ENCODE measurements at regions not wholly inside any gene's neighbourhood (a gene's known extent, or its start where the extent isn't known, plus 50 kb on each side); places are given as distances from the start of the nearest gene placed in this dataset.

- no peaks in the 10 kb centered on the region for H3K4me1 ChIP-seq (ENCODE audit: insufficient read depth, low read length)
- H3K9ac ChIP-seq (ENCODE audit: low read length): no peak overlapping the region
- no peaks in the 10 kb centered on the region for H3K27me3 ChIP-seq (ENCODE audit: control insufficient read depth in 1 of 2, insufficient read depth in 2 of 2, low read length in 2 of 2)
- H3K36me3 ChIP-seq (ENCODE audit: insufficient read depth, low read length): no peaks in the 10 kb centered on the region
- H3K27ac ChIP-seq (ENCODE audit: low read depth, low read length): no peak overlapping the region
- H3K9me3 ChIP-seq (ENCODE audit: low read length): no peaks in the 10 kb centered on the region
- no peak overlapping the region for H3K4me3 ChIP-seq (ENCODE audit: low read depth in 1 of 2, low read length in 2 of 2)
Observed at GRCh38 chr5:92800365-92800764, 780.7 kb downstream of the NR2F1-AS1 start.

DNA sequence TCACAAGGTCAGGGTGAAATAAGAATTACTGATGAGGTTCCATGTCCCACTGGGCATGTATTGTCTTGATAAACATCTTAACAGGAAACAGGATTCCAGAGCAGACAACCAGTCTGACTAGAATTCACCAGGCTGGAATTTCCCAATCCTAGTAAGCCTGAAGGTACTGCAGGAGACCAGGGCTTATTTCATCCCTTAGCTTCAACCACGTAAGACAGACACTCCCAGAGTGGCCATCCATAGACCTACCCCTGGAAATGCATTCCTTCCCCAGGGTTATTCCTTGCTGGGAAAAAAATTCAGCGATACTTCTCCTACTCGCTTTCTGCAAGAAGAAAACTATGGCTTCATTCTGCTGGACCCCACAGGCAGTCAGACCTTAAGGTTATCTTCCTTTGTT is 785.4 kb downstream of the NR2F1-AS1 start:
- no peaks in the 10 kb centered on the region for H3K4me1 ChIP-seq (ENCODE audit: insufficient read depth, low read length)
- no peak overlapping the region for H3K4me3 ChIP-seq (ENCODE audit: low read depth in 1 of 2, low read length in 2 of 2)
- no peak overlapping the region for H3K27ac ChIP-seq (ENCODE audit: low read depth, low read length)
- no peaks in the 10 kb centered on the region for H3K9me3 ChIP-seq (ENCODE audit: low read length)
- H3K27me3 ChIP-seq (ENCODE audit: control insufficient read depth in 1 of 2, insufficient read depth in 2 of 2, low read length in 2 of 2): no peaks in the 10 kb centered on the region
- no peaks in the 10 kb centered on the region for H3K36me3 ChIP-seq (ENCODE audit: insufficient read depth, low read length)
- H3K9ac ChIP-seq (ENCODE audit: low read length): no peak overlapping the region

- Histone ChIP-seq H3K27ac (ENCODE audit: low read depth, low read length) (no peak overlapping the region), H3K9me3 (ENCODE audit: low read length) (no peaks in the 10 kb centered on the region), H3K27me3 (ENCODE audit: control insufficient read depth in 1 of 2, insufficient read depth in 2 of 2, low read length in 2 of 2) (no peaks in the 10 kb centered on the region), H3K4me3 (ENCODE audit: low read depth in 1 of 2, low read length in 2 of 2) (no peak overlapping the region), H3K4me1 (ENCODE audit: insufficient read depth, low read length) (no peaks in the 10 kb centered on the region), H3K9ac (ENCODE audit: low read length) (no peak overlapping the region), H3K36me3 (ENCODE audit: insufficient read depth, low read length) (no peaks in the 10 kb centered on the region)
Observed at GRCh38 chr5:92780057-92780456, 801.0 kb downstream of the NR2F1-AS1 start.

DNA sequence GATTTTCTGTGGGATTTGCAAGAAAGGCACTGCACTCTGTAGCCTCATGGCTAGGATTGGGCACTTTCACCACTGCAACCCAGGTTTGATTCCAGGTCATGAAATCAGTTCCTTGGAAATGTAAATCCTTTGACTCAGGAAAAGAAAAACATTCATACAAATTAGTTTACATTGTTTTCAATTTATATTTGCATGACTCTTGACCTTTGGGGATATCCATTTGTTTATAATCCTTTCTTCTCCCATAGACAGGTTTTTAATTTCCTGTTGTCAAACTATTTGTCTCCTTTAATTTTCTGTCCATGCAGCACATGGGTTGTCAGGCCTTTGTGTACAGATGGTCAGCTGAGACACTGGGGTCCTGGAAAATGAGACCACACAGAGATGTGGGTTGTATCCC is 801.5 kb downstream of the NR2F1-AS1 start:
- Histone ChIP-seq H3K4me1 (ENCODE audit: insufficient read depth, low read length) (no peaks in the 10 kb centered on the region), H3K9ac (ENCODE audit: low read length) (no peak overlapping the region), H3K9me3 (ENCODE audit: low read length) (no peaks in the 10 kb centered on the region), H3K27me3 (ENCODE audit: control insufficient read depth in 1 of 2, insufficient read depth in 2 of 2, low read length in 2 of 2) (no peaks in the 10 kb centered on the region), H3K36me3 (ENCODE audit: insufficient read depth, low read length) (no peaks in the 10 kb centered on the region), H3K4me3 (ENCODE audit: low read depth in 1 of 2, low read length in 2 of 2) (no peak overlapping the region), H3K27ac (ENCODE audit: low read depth, low read length) (no peak overlapping the region)

GRCh38 chr5:92778261-92778660 is 802.8 kb downstream of the NR2F1-AS1 start:
- H3K9me3 ChIP-seq (ENCODE audit: low read length): no peaks in the 10 kb centered on the region
- no peaks in the 10 kb centered on the region for H3K27me3 ChIP-seq (ENCODE audit: control insufficient read depth in 1 of 2, insufficient read depth in 2 of 2, low read length in 2 of 2)
- H3K4me3 ChIP-seq (ENCODE audit: low read depth in 1 of 2, low read length in 2 of 2): no peak overlapping the region
- no peak overlapping the region for H3K27ac ChIP-seq (ENCODE audit: low read depth, low read length)
- H3K36me3 ChIP-seq (ENCODE audit: insufficient read depth, low read length): no peaks in the 10 kb centered on the region
- no peaks in the 10 kb centered on the region for H3K4me1 ChIP-seq (ENCODE audit: insufficient read depth, low read length)
- no peak overlapping the region for H3K9ac ChIP-seq (ENCODE audit: low read length)

GRCh38 chr5:92777421-92777820 is 803.6 kb downstream of the NR2F1-AS1 start:
- no peak overlapping the region for H3K4me3 ChIP-seq (ENCODE audit: low read depth in 1 of 2, low read length in 2 of 2)
- no peaks in the 10 kb centered on the region for H3K27me3 ChIP-seq (ENCODE audit: control insufficient read depth in 1 of 2, insufficient read depth in 2 of 2, low read length in 2 of 2)
- H3K9me3 ChIP-seq (ENCODE audit: low read length): no peaks in the 10 kb centered on the region
- H3K27ac ChIP-seq (ENCODE audit: low read depth, low read length): no peak overlapping the region
- no peak overlapping the region for H3K9ac ChIP-seq (ENCODE audit: low read length)
- H3K4me1 ChIP-seq (ENCODE audit: insufficient read depth, low read length): no peaks in the 10 kb centered on the region
- H3K36me3 ChIP-seq (ENCODE audit: insufficient read depth, low read length): no peaks in the 10 kb centered on the region

- Histone ChIP-seq H3K27ac (ENCODE audit: low read depth, low read length) (no peak overlapping the region), H3K4me3 (ENCODE audit: low read depth in 1 of 2, low read length in 2 of 2) (no peak overlapping the region)
Observed at GRCh38 chr5:92775711-92776615, 805.1 kb downstream of the NR2F1-AS1 start.

GRCh38 chr5:92769978-92770377 is 811.0 kb downstream of the NR2F1-AS1 start:
- Histone ChIP-seq H3K4me3 (ENCODE audit: low read depth in 1 of 2, low read length in 2 of 2) (no peak overlapping the region), H3K9me3 (ENCODE audit: low read length) (no peaks in the 10 kb centered on the region), H3K27me3 (ENCODE audit: control insufficient read depth in 1 of 2, insufficient read depth in 2 of 2, low read length in 2 of 2) (no peaks in the 10 kb centered on the region), H3K4me1 (ENCODE audit: insufficient read depth, low read length) (no peaks in the 10 kb centered on the region), H3K27ac (ENCODE audit: low read depth, low read length) (no peak overlapping the region), H3K9ac (ENCODE audit: low read length) (no peak overlapping the region), H3K36me3 (ENCODE audit: insufficient read depth, low read length) (no peaks in the 10 kb centered on the region)

More at GRCh38 chr5:92775711-92776615, 805.1 kb downstream of the NR2F1-AS1 start:
- Histone ChIP-seq H3K4me1 (ENCODE audit: insufficient read depth, low read length) (no peaks in the 10 kb centered on the region), H3K27me3 (ENCODE audit: control insufficient read depth in 1 of 2, insufficient read depth in 2 of 2, low read length in 2 of 2) (no peaks in the 10 kb centered on the region), H3K36me3 (ENCODE audit: insufficient read depth, low read length) (no peaks in the 10 kb centered on the region), H3K9ac (ENCODE audit: low read length) (no peak overlapping the region), H3K9me3 (ENCODE audit: low read length) (no peaks in the 10 kb centered on the region)

DNA sequence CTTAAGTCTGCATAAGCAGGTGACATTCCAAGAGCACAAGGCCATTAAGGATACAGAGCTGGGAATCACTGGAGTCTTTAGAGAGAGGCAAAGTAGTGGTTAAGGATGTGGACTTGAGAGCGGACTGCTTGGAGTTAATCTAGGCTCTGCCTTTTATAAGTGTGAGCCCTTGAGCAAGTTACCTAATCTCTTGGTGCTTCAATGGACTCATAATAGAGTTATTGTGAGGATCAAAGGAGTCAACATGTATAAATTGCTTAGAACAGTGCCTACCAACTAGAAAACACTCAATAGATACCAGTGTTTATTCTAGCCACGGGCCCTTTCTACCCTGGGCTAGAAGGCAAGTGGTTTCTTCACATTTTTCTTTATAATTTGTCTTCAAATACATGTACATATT is 819.4 kb downstream of the NR2F1-AS1 start:
- Histone ChIP-seq H3K4me3 (ENCODE audit: low read depth in 1 of 2, low read length in 2 of 2) (no peak overlapping the region), H3K27ac (ENCODE audit: low read depth, low read length) (no peak overlapping the region), H3K27me3 (ENCODE audit: control insufficient read depth in 1 of 2, insufficient read depth in 2 of 2, low read length in 2 of 2) (no peaks in the 10 kb centered on the region), H3K9me3 (ENCODE audit: low read length) (no peaks in the 10 kb centered on the region), H3K4me1 (ENCODE audit: insufficient read depth, low read length) (no peaks in the 10 kb centered on the region), H3K9ac (ENCODE audit: low read length) (no peak overlapping the region), H3K36me3 (ENCODE audit: insufficient read depth, low read length) (no peaks in the 10 kb centered on the region)

- Histone ChIP-seq H3K4me1 (ENCODE audit: insufficient read depth, low read length) (no peaks in the 10 kb centered on the region), H3K27ac (ENCODE audit: low read depth, low read length) (no peak overlapping the region), H3K27me3 (ENCODE audit: control insufficient read depth in 1 of 2, insufficient read depth in 2 of 2, low read length in 2 of 2) (no peaks in the 10 kb centered on the region), H3K4me3 (ENCODE audit: low read depth in 1 of 2, low read length in 2 of 2) (no peak overlapping the region), H3K9ac (ENCODE audit: low read length) (no peak overlapping the region), H3K9me3 (ENCODE audit: low read length) (no peaks in the 10 kb centered on the region), H3K36me3 (ENCODE audit: insufficient read depth, low read length) (no peaks in the 10 kb centered on the region)
Observed at GRCh38 chr5:92760550-92760949, 820.5 kb downstream of the NR2F1-AS1 start.

DNA sequence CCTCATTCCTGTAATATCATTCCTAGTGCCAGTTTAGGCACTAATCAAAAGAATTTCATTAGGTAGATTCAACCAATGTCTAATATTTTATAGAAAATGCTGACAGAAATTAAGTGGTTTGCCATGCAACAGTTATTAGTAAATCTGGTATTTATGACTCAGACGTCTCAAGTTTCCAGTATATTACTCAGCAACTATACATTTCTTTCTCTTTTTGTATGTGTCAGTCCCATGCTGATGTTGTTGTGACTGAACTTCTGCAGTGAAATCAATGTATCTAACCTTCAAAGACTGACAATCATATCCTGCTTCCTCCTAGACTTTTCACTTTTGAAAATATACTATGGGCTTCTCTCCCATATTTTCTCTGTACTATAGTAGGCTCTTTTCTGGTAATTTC is 822.5 kb downstream of the NR2F1-AS1 start:
- no peaks in the 10 kb centered on the region for H3K9me3 ChIP-seq (ENCODE audit: low read length)
- no peak overlapping the region for H3K27ac ChIP-seq (ENCODE audit: low read depth, low read length)
- H3K4me3 ChIP-seq (ENCODE audit: low read depth in 1 of 2, low read length in 2 of 2): no peak overlapping the region
- no peak overlapping the region for H3K9ac ChIP-seq (ENCODE audit: low read length)
- H3K27me3 ChIP-seq (ENCODE audit: control insufficient read depth in 1 of 2, insufficient read depth in 2 of 2, low read length in 2 of 2): no peaks in the 10 kb centered on the region
- H3K36me3 ChIP-seq (ENCODE audit: insufficient read depth, low read length): no peaks in the 10 kb centered on the region
- no peaks in the 10 kb centered on the region for H3K4me1 ChIP-seq (ENCODE audit: insufficient read depth, low read length)

DNA sequence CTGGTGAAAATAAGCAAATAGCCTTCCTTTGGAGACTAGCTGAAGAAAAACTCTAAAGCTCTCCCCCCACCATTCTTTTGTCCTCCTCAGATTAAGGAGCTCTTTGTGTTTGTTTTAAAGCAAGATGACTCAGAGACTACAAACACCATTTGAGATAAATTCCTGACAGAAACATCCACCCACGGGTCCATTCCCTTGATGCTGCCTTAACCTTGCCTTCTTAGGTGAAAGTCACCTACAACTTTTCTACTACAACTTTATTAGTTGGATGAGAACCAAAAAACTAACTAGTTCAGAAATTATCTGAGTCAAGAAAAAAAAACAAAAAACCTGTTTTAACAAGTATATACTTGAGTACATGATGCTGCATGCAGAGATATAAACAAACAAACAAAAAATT is 831.1 kb downstream of the NR2F1-AS1 start:
- Histone ChIP-seq H3K9ac (ENCODE audit: low read length) (no peak overlapping the region), H3K4me1 (ENCODE audit: insufficient read depth, low read length) (no peaks in the 10 kb centered on the region), H3K9me3 (ENCODE audit: low read length) (no peaks in the 10 kb centered on the region), H3K4me3 (ENCODE audit: low read depth in 1 of 2, low read length in 2 of 2) (no peak overlapping the region), H3K27ac (ENCODE audit: low read depth, low read length) (no peak overlapping the region), H3K36me3 (ENCODE audit: insufficient read depth, low read length) (no peaks in the 10 kb centered on the region), H3K27me3 (ENCODE audit: control insufficient read depth in 1 of 2, insufficient read depth in 2 of 2, low read length in 2 of 2) (no peaks in the 10 kb centered on the region)

All from muscle layer of colon (tissue), 2 donors.